NCI-H82 treated with DMSO at 0.1 percent for 48 hours (cell line): ENCODE measurements at regions not wholly inside any gene's neighbourhood (a gene's known extent, or its start where the extent isn't known, plus 50 kb on each side); places are given as distances from the start of the nearest gene placed in this dataset.

ENCODE experiments used
- DNase-seq: peaks from one replicate; lab custom pipeline; 2025; ENCODE audit not compliant: unreplicated experiment; lab: John Stamatoyannopoulos, UW

GRCh38 chr2:226680719-226681118, 118.9 kb downstream of the IRS1 start:
- no peak for DNase-seq

GRCh38 chr2:226679389-226680065, 120.1 kb downstream of the IRS1 start:
- no peak for DNase-seq

GRCh38 chr2:226678422-226678821, 121.2 kb downstream of the IRS1 start:
- DNase-seq: no peak

GRCh38 chr2:226677080-226677479, 122.5 kb downstream of the IRS1 start:
- no peak for DNase-seq

GRCh38 chr2:226676618-226677017, 123.0 kb downstream of the IRS1 start:
- no peak for DNase-seq

- DNase-seq: no peak
These were observed 125.5 kb downstream of the IRS1 start for GRCh38 chr2:226674123-226674522.

DNA sequence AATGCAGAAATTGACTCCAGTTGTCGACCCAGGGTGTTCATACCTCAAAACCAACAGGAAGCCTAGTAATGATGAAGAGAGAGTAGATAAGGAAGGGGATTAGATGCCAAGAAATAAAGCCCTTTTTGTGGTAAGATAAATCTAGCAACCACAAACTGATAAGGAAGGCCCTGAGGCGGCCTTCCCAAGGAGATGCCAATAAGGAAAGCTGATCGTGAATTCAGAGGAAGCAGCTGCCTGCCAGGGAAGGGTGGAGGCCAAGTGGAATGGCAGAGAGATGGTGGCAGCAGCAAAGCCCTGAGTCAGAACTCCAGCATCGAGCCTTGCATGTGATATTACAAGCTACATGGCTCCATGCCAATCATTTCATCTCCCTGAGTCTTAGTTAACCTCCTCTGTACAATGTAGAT, 126.3 kb downstream of the IRS1 start:
- no peak for DNase-seq

- DNase-seq: no peak
These were observed 128.4 kb downstream of the IRS1 start for GRCh38 chr2:226671141-226671676.

GRCh38 chr2:226669905-226670304, 129.7 kb downstream of the IRS1 start:
- DNase-seq: no peak

GRCh38 chr2:226669249-226669648, 130.4 kb downstream of the IRS1 start:
- no peak for DNase-seq

DNA sequence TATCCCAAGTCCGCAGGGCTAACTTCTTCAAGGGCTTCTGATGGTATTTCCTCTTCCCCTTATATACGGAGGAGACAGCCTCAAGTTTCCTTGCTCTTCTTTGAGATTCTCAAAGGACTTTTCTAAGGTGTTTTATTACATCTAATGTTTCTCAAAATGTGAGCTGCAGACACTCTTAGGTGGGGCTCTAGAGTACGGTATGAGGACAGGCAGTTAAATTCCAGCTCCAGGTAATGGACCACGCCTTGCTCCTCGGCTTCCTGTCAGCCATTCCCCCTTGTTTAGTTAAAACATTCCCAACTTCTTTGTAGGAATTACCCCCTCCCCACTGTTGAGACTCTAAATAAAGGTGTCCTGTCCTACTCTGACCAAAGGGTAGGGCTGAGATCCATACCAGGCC, 131.9 kb downstream of the IRS1 start:
- DNase-seq: no peak

DNA sequence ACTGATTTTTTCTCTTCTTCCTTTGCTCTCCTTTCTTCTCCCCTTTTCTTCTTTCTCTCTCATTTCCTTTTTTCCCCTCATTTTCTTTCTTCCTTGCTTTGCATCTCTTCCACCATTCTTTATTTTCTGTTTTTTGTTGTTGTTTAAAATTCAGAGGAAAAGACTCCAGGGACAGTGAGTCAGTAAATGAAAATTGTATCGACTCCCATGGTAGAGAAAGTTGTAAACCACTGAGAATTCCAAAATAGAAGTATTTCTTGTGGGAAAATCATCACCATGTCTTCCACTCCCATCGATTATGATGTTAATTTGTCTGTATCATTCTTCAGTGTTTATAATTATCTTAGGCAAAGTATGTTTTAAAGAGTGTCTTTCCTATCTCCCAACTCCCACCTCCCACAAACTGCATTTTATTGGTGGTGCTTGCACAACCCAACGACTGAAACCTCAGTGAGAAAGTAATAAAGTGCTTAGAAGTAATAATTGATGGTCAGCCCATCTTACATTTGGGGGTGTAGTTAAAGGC, 134.3 kb downstream of the IRS1 start:
- no peak for DNase-seq

DNA sequence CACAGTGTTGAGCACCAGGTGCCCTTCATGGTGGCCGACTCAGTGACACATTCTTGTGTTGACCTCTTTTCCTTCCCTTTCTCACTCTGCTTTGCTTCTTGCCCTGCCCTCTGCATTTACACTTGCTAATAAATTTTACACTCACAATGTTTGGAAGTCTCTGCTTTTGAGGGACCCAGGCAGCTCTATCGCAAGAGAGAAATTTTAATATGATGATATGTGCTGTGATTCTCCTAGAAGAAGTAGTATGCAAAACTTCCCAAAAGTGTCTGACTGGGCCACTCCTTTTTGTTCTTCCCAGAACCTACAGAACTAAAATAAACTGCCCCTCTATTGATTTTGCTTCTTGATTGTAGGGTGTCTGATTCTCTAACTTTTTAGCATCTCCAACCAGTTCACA, 135.0 kb downstream of the IRS1 start:
- no peak for DNase-seq

DNA sequence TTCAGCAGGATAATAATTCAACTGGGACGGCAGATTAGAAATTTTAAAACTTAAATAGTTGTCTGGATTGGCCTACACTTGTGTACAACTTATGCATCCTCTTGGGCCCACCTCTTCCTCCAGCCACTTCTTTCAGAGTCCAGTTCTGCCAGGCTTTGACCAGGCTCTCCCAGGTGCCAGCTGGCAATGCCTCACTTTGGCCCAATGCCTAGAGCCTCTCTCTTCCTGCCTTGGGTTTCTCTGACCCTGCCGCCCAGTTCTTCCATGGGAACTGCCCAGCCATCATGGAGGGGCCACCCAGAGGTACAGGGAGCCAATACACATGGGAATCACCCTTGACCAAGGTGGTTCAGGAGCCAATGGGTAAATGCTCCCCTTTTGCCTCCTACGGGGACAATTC, 135.5 kb downstream of the IRS1 start:
- no peak for DNase-seq

DNA sequence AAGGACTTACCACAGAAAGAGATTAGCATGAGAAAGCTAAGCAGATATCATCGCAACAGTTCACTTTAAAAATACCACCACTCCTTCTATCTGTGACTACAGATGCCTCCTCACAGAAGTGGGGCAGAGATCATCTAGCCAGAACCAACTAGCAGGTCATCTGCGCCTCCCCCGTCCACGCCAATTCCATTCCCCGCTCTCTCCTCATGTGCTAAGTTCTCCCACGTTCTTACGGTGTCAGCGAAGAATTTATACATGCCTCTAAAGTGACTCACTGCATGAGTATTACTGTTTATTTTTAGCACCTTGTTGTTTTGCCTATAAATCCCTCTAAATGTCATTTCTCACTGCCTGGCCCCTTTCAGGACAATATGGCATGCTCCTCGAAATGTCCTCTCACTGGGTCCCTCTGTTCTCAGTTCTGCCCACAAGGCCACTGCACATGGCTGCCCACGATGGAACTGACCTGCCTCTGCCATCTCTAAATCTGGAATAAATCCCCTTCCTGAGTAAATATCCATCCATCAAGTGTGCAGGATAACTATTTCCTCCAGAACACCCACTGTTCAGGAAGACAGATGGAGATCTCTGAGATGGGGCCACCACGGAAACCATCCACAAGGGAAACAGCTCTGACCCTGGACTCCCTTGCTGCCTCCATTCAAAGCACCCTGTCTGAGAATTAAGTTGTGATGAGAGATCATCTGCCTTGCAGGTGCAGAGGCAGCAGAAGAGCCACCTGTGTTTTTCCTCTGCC, 137.7 kb downstream of the IRS1 start:
- no peak for DNase-seq

DNA sequence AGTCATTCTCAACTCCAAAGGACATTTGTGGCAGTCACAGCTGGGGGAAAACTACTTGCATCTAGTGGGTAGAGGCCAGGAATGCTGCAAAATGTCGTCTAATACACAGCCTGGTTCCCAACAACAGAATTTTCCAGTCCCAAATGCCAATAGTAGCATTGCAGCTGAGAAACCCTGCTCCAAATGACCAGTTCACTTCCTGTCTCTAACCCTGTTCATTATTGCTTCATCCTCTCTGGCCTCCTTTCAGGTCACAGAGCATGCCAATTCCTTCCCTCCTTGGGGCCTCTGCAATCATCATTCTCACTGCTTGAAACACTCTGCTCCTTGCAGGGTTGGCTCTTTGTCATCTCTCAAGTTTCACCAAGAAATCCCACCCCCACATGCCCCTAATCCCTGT, 139.1 kb downstream of the IRS1 start:
- DNase-seq: peak; percentile 79

DNA sequence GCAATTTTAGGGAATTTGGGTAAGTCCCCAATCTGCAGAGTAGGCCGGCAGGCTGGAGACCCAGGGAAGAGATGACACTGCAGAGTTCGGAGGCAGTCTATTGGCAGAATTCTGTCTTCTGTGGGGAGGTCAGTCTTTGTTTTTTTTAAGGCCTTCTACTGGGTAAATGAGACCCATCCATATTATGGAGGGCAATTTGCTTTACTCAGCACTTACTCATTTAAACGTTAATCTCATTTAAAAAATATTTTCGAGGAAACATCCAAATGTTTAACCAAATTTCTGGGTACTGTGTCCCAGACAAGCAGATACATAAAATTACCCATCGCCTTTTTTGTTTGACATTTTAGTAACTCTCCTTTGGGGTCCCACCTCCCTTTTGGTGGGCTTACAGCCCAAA, 139.5 kb downstream of the IRS1 start:
- no peak for DNase-seq

DNA sequence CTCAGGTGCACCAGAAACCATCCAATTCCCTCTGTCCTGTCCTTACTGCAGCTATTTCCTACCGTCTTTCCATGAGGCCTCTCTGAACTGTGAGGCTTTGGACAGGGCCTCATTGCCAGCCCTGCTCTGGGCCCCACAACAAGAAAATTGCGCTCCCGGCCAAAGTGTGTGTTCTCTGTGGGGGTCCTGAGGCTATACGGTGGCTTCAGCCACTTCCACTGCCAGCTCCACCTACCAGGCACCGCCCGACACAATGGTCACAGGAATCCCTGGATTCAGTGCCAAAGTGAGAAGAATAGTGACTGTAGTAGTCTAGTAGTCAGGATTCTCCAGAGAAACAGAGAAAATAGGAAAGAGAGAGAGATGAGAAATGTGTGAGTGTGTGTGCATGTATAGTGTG, 140.2 kb downstream of the IRS1 start:
- DNase-seq: no peak

- DNase-seq: no peak
These were observed 141.1 kb downstream of the IRS1 start for GRCh38 chr2:226658555-226658954.

- no peak for DNase-seq
These were observed 142.1 kb downstream of the IRS1 start for GRCh38 chr2:226657340-226658053.

DNA sequence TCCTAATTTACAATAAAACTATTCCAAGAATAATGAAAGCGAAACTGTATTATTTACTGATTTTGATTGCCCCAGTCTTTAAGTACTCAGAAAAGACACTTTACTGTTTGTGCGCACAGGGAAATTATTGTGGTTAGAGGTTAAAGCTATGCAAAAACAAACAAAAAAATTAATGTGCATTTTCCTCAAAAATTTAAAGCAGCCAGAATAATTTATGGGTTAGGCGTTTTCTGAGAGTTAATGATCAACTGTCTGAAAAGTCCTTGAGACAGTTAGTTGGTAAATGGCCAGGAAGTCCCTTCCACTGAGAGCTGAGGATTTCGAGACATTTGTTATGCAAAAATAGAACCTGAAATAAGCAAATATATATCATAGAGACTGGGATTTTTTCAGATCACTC, 143.3 kb downstream of the IRS1 start:
- no peak for DNase-seq

GRCh38 chr2:226655871-226656270, 143.7 kb downstream of the IRS1 start:
- DNase-seq: no peak
